ENCODE measurements at regions not wholly inside any gene's neighbourhood (a gene's known extent, or its start where the extent isn't known, plus 50 kb on each side); places are given as distances from the start of the nearest gene placed in this dataset.

- no peaks in the 10 kb centered on the region; the same call in 1 of the 2 replicates for H3K9me3 ChIP-seq (ENCODE audit: insufficient read depth, low read depth, low read length)
- no peaks in the 10 kb centered on the region for H3K27me3 ChIP-seq (ENCODE audit: insufficient read depth, low read length)
- no peak overlapping the region for H3K9ac ChIP-seq (ENCODE audit: low read depth, low read length)
- no peak overlapping the region for H3K4me3 ChIP-seq (ENCODE audit: low read length)
- H3K4me1 ChIP-seq (ENCODE audit: insufficient read depth, low read length), result no peaks in the 10 kb centered on the region
- no peaks in the 10 kb centered on the region for H3K36me3 ChIP-seq (ENCODE audit: insufficient read depth, low read length)
- H3K27ac ChIP-seq (ENCODE audit: low read depth, low read length), result no peak overlapping the region
These were observed 237.5 kb upstream of the ESRRG start for GRCh38 chr1:216960716-216961115.

GRCh38 chr1:216958569-216958968 is 235.3 kb upstream of the ESRRG start:
- Histone ChIP-seq H3K4me1 (ENCODE audit: insufficient read depth, low read length) (no peaks in the 10 kb centered on the region), H3K9ac (ENCODE audit: low read depth, low read length) (no peak overlapping the region), H3K27me3 (ENCODE audit: insufficient read depth, low read length) (no peaks in the 10 kb centered on the region), H3K4me3 (ENCODE audit: low read length) (no peak overlapping the region), H3K36me3 (ENCODE audit: insufficient read depth, low read length) (no peaks in the 10 kb centered on the region), H3K9me3 (ENCODE audit: insufficient read depth, low read depth, low read length) (no peaks in the 10 kb centered on the region; the same call in 1 of the 2 replicates), H3K27ac (ENCODE audit: low read depth, low read length) (no peak overlapping the region)
- 95% methylated on average over 4 of the region's 4 CpGs for WGBS

- no peaks in the 10 kb centered on the region for H3K27me3 ChIP-seq (ENCODE audit: insufficient read depth, low read length)
- no peak overlapping the region for H3K27ac ChIP-seq (ENCODE audit: low read depth, low read length)
- no peak overlapping the region for H3K9ac ChIP-seq (ENCODE audit: low read depth, low read length)
- no peak overlapping the region for H3K4me3 ChIP-seq (ENCODE audit: low read length)
- no peaks in the 10 kb centered on the region; the same call in 1 of the 2 replicates for H3K9me3 ChIP-seq (ENCODE audit: insufficient read depth, low read depth, low read length)
- no peaks in the 10 kb centered on the region for H3K36me3 ChIP-seq (ENCODE audit: insufficient read depth, low read length)
- peaks cover 6% of the 10 kb centered on the region; the same call in 1 of the 2 replicates for H3K4me1 ChIP-seq (ENCODE audit: insufficient read depth, low read length)
- 89% methylated on average over 2 of the region's 2 CpGs for WGBS
These were observed 230.3 kb upstream of the ESRRG start for GRCh38 chr1:216953495-216953894.

GRCh38 chr1:216952864-216953263 is 229.6 kb upstream of the ESRRG start:
- Histone ChIP-seq H3K36me3 (ENCODE audit: insufficient read depth, low read length) (no peaks in the 10 kb centered on the region), H3K4me3 (ENCODE audit: low read length) (no peak overlapping the region), H3K27ac (ENCODE audit: low read depth, low read length) (no peak overlapping the region), H3K9ac (ENCODE audit: low read depth, low read length) (no peak overlapping the region), H3K9me3 (ENCODE audit: insufficient read depth, low read depth, low read length) (no peaks in the 10 kb centered on the region; the same call in 1 of the 2 replicates), H3K27me3 (ENCODE audit: insufficient read depth, low read length) (no peaks in the 10 kb centered on the region), H3K4me1 (ENCODE audit: insufficient read depth, low read length) (peaks cover 6% of the 10 kb centered on the region; the same call in 1 of the 2 replicates)
- WGBS, result 94% methylated on average over 6 of the region's 6 CpGs

- Histone ChIP-seq H3K27ac (ENCODE audit: low read depth, low read length) (peak overlapping the region; percentile 58), H3K9me3 (ENCODE audit: insufficient read depth, low read depth, low read length) (no peaks in the 10 kb centered on the region), H3K9ac (ENCODE audit: low read depth, low read length) (0 out of 2 replicates have a peak overlapping the region, but pooled peaks have one; percentile 4), H3K36me3 (ENCODE audit: insufficient read depth, low read length) (no peaks in the 10 kb centered on the region), H3K4me3 (ENCODE audit: low read length) (no peak overlapping the region), H3K4me1 (ENCODE audit: insufficient read depth, low read length) (peaks cover 29% of the 10 kb centered on the region), H3K27me3 (ENCODE audit: insufficient read depth, low read length) (no peaks in the 10 kb centered on the region)
- 65% methylated on average over 2 of the region's 2 CpGs for WGBS
These were observed 222.4 kb upstream of the ESRRG start for GRCh38 chr1:216945538-216946080.

- no peaks in the 10 kb centered on the region for H3K27me3 ChIP-seq (ENCODE audit: insufficient read depth, low read length)
- H3K9ac ChIP-seq (ENCODE audit: low read depth, low read length), result 0 out of 2 replicates have a peak overlapping the region, but pooled peaks have one; percentile 4
- H3K4me3 ChIP-seq (ENCODE audit: low read length), result no peak overlapping the region
- H3K36me3 ChIP-seq (ENCODE audit: insufficient read depth, low read length), result no peaks in the 10 kb centered on the region
- 43% methylated on average over 2 of the region's 4 CpGs for WGBS
- H3K4me1 ChIP-seq (ENCODE audit: insufficient read depth, low read length), result peaks cover 29% of the 10 kb centered on the region
- H3K27ac ChIP-seq (ENCODE audit: low read depth, low read length), result peak overlapping the region; percentile 58
- H3K9me3 ChIP-seq (ENCODE audit: insufficient read depth, low read depth, low read length), result no peaks in the 10 kb centered on the region
These were observed 221.8 kb upstream of the ESRRG start for GRCh38 chr1:216944864-216945510.

GRCh38 chr1:216937491-216937890 is 214.3 kb upstream of the ESRRG start:
- no peaks in the 10 kb centered on the region for H3K36me3 ChIP-seq (ENCODE audit: insufficient read depth, low read length)
- peaks cover 35% of the 10 kb centered on the region for H3K4me1 ChIP-seq (ENCODE audit: insufficient read depth, low read length)
- WGBS, result 5% methylated on average over 1 of the region's 1 CpG
- H3K4me3 ChIP-seq (ENCODE audit: low read length), result no peak overlapping the region
- H3K9me3 ChIP-seq (ENCODE audit: insufficient read depth, low read depth, low read length), result no peaks in the 10 kb centered on the region
- H3K9ac ChIP-seq (ENCODE audit: low read depth, low read length), result no peak overlapping the region
- H3K27ac ChIP-seq (ENCODE audit: low read depth, low read length), result no peak overlapping the region
- no peaks in the 10 kb centered on the region for H3K27me3 ChIP-seq (ENCODE audit: insufficient read depth, low read length)

GRCh38 chr1:216936779-216937178 is 213.6 kb upstream of the ESRRG start:
- H3K27me3 ChIP-seq (ENCODE audit: insufficient read depth, low read length), result no peaks in the 10 kb centered on the region
- H3K9me3 ChIP-seq (ENCODE audit: insufficient read depth, low read depth, low read length), result no peaks in the 10 kb centered on the region
- H3K9ac ChIP-seq (ENCODE audit: low read depth, low read length), result no peak overlapping the region
- no peak overlapping the region for H3K27ac ChIP-seq (ENCODE audit: low read depth, low read length)
- H3K4me3 ChIP-seq (ENCODE audit: low read length), result no peak overlapping the region
- WGBS, result 36% methylated on average over 1 of the region's 1 CpG
- no peaks in the 10 kb centered on the region for H3K36me3 ChIP-seq (ENCODE audit: insufficient read depth, low read length)
- peaks cover 35% of the 10 kb centered on the region for H3K4me1 ChIP-seq (ENCODE audit: insufficient read depth, low read length)

- Histone ChIP-seq H3K36me3 (ENCODE audit: insufficient read depth, low read length) (no peaks in the 10 kb centered on the region), H3K4me1 (ENCODE audit: insufficient read depth, low read length) (peaks cover 35% of the 10 kb centered on the region), H3K27ac (ENCODE audit: low read depth, low read length) (no peak overlapping the region), H3K27me3 (ENCODE audit: insufficient read depth, low read length) (no peaks in the 10 kb centered on the region), H3K9me3 (ENCODE audit: insufficient read depth, low read depth, low read length) (no peaks in the 10 kb centered on the region), H3K4me3 (ENCODE audit: low read length) (no peak overlapping the region), H3K9ac (ENCODE audit: low read depth, low read length) (no peak overlapping the region)
- WGBS, result 100% methylated on average over 1 of the region's 3 CpGs
These were observed 212.7 kb upstream of the ESRRG start for GRCh38 chr1:216935901-216936300.

- Histone ChIP-seq H3K4me3 (ENCODE audit: low read length) (no peak overlapping the region), H3K4me1 (ENCODE audit: insufficient read depth, low read length) (peaks cover 27% of the 10 kb centered on the region), H3K36me3 (ENCODE audit: insufficient read depth, low read length) (no peaks in the 10 kb centered on the region), H3K27ac (ENCODE audit: low read depth, low read length) (no peak overlapping the region), H3K9ac (ENCODE audit: low read depth, low read length) (no peak overlapping the region), H3K27me3 (ENCODE audit: insufficient read depth, low read length) (no peaks in the 10 kb centered on the region), H3K9me3 (ENCODE audit: insufficient read depth, low read depth, low read length) (no peaks in the 10 kb centered on the region)
- WGBS, result 98% methylated on average over 3 of the region's 3 CpGs
These were observed 209.2 kb upstream of the ESRRG start for GRCh38 chr1:216932424-216932823.

GRCh38 chr1:216929870-216930582 is 206.8 kb upstream of the ESRRG start:
- Histone ChIP-seq H3K27me3 (ENCODE audit: insufficient read depth, low read length) (no peaks in the 10 kb centered on the region), H3K4me3 (ENCODE audit: low read length) (no peak overlapping the region), H3K36me3 (ENCODE audit: insufficient read depth, low read length) (no peaks in the 10 kb centered on the region), H3K4me1 (ENCODE audit: insufficient read depth, low read length) (peaks cover 23% of the 10 kb centered on the region), H3K9me3 (ENCODE audit: insufficient read depth, low read depth, low read length) (no peaks in the 10 kb centered on the region), H3K9ac (ENCODE audit: low read depth, low read length) (no peak overlapping the region), H3K27ac (ENCODE audit: low read depth, low read length) (no peak overlapping the region)
- WGBS, result 89% methylated on average over 2 of the region's 2 CpGs
